ENCODE measurements at regions not wholly inside any gene's neighbourhood (a gene's known extent, or its start where the extent isn't known, plus 50 kb on each side); places are given as distances from the start of the nearest gene placed in this dataset.

DNA sequence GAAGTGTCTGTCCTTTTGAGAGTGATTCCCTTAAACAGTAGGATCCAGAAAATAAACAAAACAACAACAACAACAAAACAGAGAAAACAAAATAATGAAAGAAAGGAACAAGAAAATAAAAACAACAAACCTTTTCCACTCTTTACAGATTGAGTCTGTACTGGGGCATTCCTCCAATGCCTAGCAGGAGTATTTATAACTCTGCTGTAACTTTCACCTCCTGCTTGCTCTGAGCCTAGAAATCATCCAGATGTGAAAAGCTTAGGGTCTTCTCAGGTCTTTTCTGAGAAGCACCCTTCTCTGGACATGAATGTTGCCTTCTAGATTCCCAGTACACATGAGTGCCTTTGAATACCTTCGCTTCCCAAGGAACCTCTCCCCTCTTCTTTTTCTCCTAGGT lies 1239.4 kb downstream of the CNTNAP5 start:
- BruUV-seq (replicated peaks) = no TSS peak
- POLR2A ChIA-PET (ENCODE audit: unreplicated experiment) = no interaction called here

More for the DNA sequence above, 1239.4 kb downstream of the CNTNAP5 start:
- no peak overlapping the region for H3K56ac ChIP-seq (ENCODE audit: extremely low read depth, insufficient read depth, low read length)
- H3K14ac ChIP-seq (replicated peaks; ENCODE audit: low read depth, low read length) = no peak overlapping the region
- intact Hi-C loops (cut with micrococcal nuclease) = no loop called here
- H2AK5ac ChIP-seq (ENCODE audit: low read depth, low read length) = no peak overlapping the region
- no peak for DNase-seq
- no peaks in the 10 kb centered on the region for H3K9me1 ChIP-seq (ENCODE audit: insufficient read depth, low read length)
- no peak overlapping the region for H3K4me3 ChIP-seq (ENCODE audit: insufficient read depth, low read depth, low read length)
- no peak overlapping the region for H4K8ac ChIP-seq (ENCODE audit: low read depth in 2 of 2, low read length in 2 of 2)
- H4K20me1 ChIP-seq (ENCODE audit: insufficient read depth, low read length) = no peaks in the 10 kb centered on the region
- no CpG with 5 or more reads among the region's 1 CpG for WGBS, 2 experiments (ENCODE audit: extremely low coverage in 2 of 2, insufficient read length in 1 of 2)
- H2AFZ ChIP-seq (replicated peaks; ENCODE audit: low read length, poor library complexity) = no peak overlapping the region
- H3K4me2 ChIP-seq (ENCODE audit: low read depth, low read length) = no peak overlapping the region
- no peak overlapping the region for H4K5ac ChIP-seq (ENCODE audit: low read depth, low read length)
- dilution Hi-C loops (cut with HindIII; ENCODE audit: low sequenced_read_pairs, unreplicated experiment) = no loop called here
- H3K36me3 ChIP-seq (ENCODE audit: control insufficient read depth, insufficient read depth, low read length) = no peaks in the 10 kb centered on the region
- H3K27me3 ChIP-seq (ENCODE audit: control insufficient read depth, insufficient read depth, low read length) = no peaks in the 10 kb centered on the region
- no peak overlapping the region for H2BK15ac ChIP-seq (ENCODE audit: low read depth, low read length)
- H3K23ac ChIP-seq (ENCODE audit: low read depth, low read length) = no peak overlapping the region
- ATAC-seq (ENCODE audit: low read depth) = no peak
- no peak overlapping the region for H4K91ac ChIP-seq (ENCODE audit: insufficient read depth, low read depth, low read length)
- no peaks in the 10 kb centered on the region for H3K79me1 ChIP-seq (ENCODE audit: low read depth in 1 of 2, low read length in 2 of 2)
- no peak overlapping the region for H3K27ac ChIP-seq (ENCODE audit: insufficient read depth, low read length)
- no peak overlapping the region for H2AK9ac ChIP-seq (replicated peaks; ENCODE audit: low read depth, low read length, poor library complexity)
- TF ChIP-seq RFX5 (IDR thresholded peaks at IDR 0.05; ENCODE audit: low read depth, low read length) (no peak), SMC3 (IDR thresholded peaks at IDR 0.05; ENCODE audit: low read depth, low read length) (no peak), MAFK (IDR thresholded peaks at IDR 0.05; ENCODE audit: low read depth, low read length) (no peak), FOS (IDR thresholded peaks at IDR 0.05; ENCODE audit: low read depth, low read length) (no peak), BHLHE40 (IDR thresholded peaks at IDR 0.05; ENCODE audit: low read depth, low read length) (no peak), MXI1 (IDR thresholded peaks at IDR 0.05; ENCODE audit: borderline replicate concordance, low read depth, low read length) (no peak), POLR2A (IDR thresholded peaks at IDR 0.05; ENCODE audit: low read depth, low read length) (no peak), CEBPB (IDR thresholded peaks at IDR 0.05; ENCODE audit: low read depth, low read length) (no peak), RCOR1 (IDR thresholded peaks at IDR 0.05; ENCODE audit: insufficient replicate concordance, low read length) (no peak), NFE2L2 (IDR thresholded peaks at IDR 0.05; ENCODE audit: low read depth, low read length) (no peak), RAD21 (IDR thresholded peaks at IDR 0.05; ENCODE audit: low read length) (no peak), CHD1 (IDR thresholded peaks at IDR 0.05; ENCODE audit: low read depth, low read length) (no peak), MAZ (IDR thresholded peaks at IDR 0.05; ENCODE audit: borderline replicate concordance, low read depth, low read length) (no peak)
- TF ChIP-seq, protein P1, sequence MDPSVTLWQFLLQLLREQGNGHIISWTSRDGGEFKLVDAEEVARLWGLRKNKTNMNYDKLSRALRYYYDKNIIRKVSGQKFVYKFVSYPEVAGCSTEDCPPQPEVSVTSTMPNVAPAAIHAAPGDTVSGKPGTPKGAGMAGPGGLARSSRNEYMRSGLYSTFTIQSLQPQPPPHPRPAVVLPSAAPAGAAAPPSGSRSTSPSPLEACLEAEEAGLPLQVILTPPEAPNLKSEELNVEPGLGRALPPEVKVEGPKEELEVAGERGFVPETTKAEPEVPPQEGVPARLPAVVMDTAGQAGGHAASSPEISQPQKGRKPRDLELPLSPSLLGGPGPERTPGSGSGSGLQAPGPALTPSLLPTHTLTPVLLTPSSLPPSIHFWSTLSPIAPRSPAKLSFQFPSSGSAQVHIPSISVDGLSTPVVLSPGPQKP (IDR thresholded peaks at IDR 0.05; ENCODE audit: borderline replicate concordance, low read depth, low read length) = no peak
- TF ChIP-seq, protein P2, sequence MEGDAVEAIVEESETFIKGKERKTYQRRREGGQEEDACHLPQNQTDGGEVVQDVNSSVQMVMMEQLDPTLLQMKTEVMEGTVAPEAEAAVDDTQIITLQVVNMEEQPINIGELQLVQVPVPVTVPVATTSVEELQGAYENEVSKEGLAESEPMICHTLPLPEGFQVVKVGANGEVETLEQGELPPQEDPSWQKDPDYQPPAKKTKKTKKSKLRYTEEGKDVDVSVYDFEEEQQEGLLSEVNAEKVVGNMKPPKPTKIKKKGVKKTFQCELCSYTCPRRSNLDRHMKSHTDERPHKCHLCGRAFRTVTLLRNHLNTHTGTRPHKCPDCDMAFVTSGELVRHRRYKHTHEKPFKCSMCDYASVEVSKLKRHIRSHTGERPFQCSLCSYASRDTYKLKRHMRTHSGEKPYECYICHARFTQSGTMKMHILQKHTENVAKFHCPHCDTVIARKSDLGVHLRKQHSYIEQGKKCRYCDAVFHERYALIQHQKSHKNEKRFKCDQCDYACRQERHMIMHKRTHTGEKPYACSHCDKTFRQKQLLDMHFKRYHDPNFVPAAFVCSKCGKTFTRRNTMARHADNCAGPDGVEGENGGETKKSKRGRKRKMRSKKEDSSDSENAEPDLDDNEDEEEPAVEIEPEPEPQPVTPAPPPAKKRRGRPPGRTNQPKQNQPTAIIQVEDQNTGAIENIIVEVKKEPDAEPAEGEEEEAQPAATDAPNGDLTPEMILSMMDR (conservative IDR thresholded peaks at IDR 0.05; ENCODE audit: low read depth, low read length) = no peak
- TF ChIP-seq, protein P3, sequence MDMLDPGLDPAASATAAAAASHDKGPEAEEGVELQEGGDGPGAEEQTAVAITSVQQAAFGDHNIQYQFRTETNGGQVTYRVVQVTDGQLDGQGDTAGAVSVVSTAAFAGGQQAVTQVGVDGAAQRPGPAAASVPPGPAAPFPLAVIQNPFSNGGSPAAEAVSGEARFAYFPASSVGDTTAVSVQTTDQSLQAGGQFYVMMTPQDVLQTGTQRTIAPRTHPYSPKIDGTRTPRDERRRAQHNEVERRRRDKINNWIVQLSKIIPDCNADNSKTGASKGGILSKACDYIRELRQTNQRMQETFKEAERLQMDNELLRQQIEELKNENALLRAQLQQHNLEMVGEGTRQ (IDR thresholded peaks at IDR 0.05; ENCODE audit: low read depth, low read length) = no peak
- CTCF ChIA-PET = no interaction called here
- no peak overlapping the region for H3K4ac ChIP-seq (ENCODE audit: low read depth, low read length)
- no peaks in the 10 kb centered on the region; the same call in 1 of the 2 replicates for H3K9me3 ChIP-seq (ENCODE audit: control insufficient read depth, insufficient read depth, low read length)
- in situ Hi-C loops (cut with MboI; ENCODE audit: low sequenced_read_pairs) = no loop called here
- no peak overlapping the region for H3K18ac ChIP-seq (ENCODE audit: low read depth, low read length)
- no peak overlapping the region for H3K9ac ChIP-seq (ENCODE audit: low read depth, low read length)
- no peak overlapping the region for H2BK20ac ChIP-seq (ENCODE audit: low read depth, low read length)
- H2BK5ac ChIP-seq (ENCODE audit: low read depth, low read length, poor library complexity, severe bottlenecking) = no peak overlapping the region
- no peaks in the 10 kb centered on the region for H3K4me1 ChIP-seq (ENCODE audit: control insufficient read depth, insufficient read depth, low read length)
- no peak overlapping the region for H2BK120ac ChIP-seq (ENCODE audit: low read depth, low read length)

All from IMR-90 (cell line).